AG09309 (cell line): ENCODE measurements at regions not wholly inside any gene's neighbourhood (a gene's known extent, or its start where the extent isn't known, plus 50 kb on each side); places are given as distances from the start of the nearest gene placed in this dataset.

Experiments
- DNase-seq: peaks from one replicate; pipeline ENCODE4 v3.0.0-alpha.2; 2010; ENCODE audit warnings: low read depth
- H3K4me3 ChIP-seq: 2 replicates; pipeline ENCODE4 v1.5.1; 2011; ENCODE audit warnings: mild to moderate bottlenecking, low read depth, low read length, moderate library complexity; ENCODE audit not compliant: control insufficient read depth
- CTCF ChIP-seq: IDR thresholded peaks from 2 replicates; pipeline ENCODE4 v1.5.1; 2011; ENCODE audit warnings: mild to moderate bottlenecking, low read depth, low read length, inconsistent platforms; ENCODE audit not compliant: insufficient read depth, control insufficient read depth; ENCODE audit errors: missing control alignments

GRCh38 chr1:238279694-238280380, 389.1 kb upstream of the ZP4 start:
- no peak for DNase-seq
- TF ChIP-seq CTCF: no peak

GRCh38 chr1:238272145-238272544, 381.4 kb upstream of the ZP4 start:
- no peak for TF ChIP-seq CTCF
- no peak for DNase-seq
- no peak overlapping the region for H3K4me3 ChIP-seq

More at GRCh38 chr1:238279694-238280380, 389.1 kb upstream of the ZP4 start:
- no peak overlapping the region for H3K4me3 ChIP-seq

- DNase-seq: no peak
- no peak for TF ChIP-seq CTCF
Observed at GRCh38 chr1:238265866-238266265, 375.1 kb upstream of the ZP4 start.

GRCh38 chr1:238264951-238265350, 374.2 kb upstream of the ZP4 start:
- DNase-seq: no peak
- no peak overlapping the region for H3K4me3 ChIP-seq
- no peak for TF ChIP-seq CTCF

More at GRCh38 chr1:238265866-238266265, 375.1 kb upstream of the ZP4 start:
- no peak overlapping the region for H3K4me3 ChIP-seq

GRCh38 chr1:238258510-238258909, 367.8 kb upstream of the ZP4 start:
- no peak overlapping the region for H3K4me3 ChIP-seq
- no peak for DNase-seq
- TF ChIP-seq CTCF: no peak

- no peak for TF ChIP-seq CTCF
- no peak for DNase-seq
- no peak overlapping the region for H3K4me3 ChIP-seq
Observed at GRCh38 chr1:238257018-238257621, 366.4 kb upstream of the ZP4 start.

- TF ChIP-seq CTCF: no peak
- no peak for DNase-seq
- H3K4me3 ChIP-seq: no peak overlapping the region
Observed at GRCh38 chr1:238254935-238255334, 364.2 kb upstream of the ZP4 start.
